SKM-1 treated with dmso at 0.1 percent for 144 hours (cell line): ENCODE measurements at regions not wholly inside any gene's neighbourhood (a gene's known extent, or its start where the extent isn't known, plus 50 kb on each side); places are given as distances from the start of the nearest gene placed in this dataset.

Experiments
- DNase-seq: peaks from one replicate; lab custom pipeline; 2025; ENCODE audit not compliant: unreplicated experiment; lab: John Stamatoyannopoulos, UW

DNA sequence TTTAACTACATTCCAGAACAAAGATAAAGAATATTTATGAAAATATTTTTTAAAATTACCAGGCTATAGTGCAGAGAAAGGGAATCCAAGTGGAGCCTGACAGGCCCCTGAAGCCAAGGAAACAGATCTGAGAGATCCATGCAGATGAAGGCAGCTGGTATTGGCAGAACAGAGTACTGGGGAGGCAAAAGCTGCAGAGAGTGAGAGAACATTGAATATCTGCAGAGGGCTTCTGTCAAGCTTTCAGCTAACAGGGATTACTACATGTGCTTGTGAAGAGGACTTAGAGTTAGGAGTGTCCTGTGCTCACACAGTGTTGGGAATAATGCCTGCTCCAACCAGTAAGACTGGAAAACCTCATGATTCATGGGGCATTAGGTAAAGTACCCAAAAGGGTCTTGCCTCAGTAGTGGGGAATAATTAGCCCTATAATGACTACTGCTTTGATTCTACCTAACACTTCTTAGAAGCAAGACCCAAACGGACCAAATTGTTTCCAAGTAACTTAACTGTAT is 657.2 kb downstream of the DHX35 start:
- no peak for DNase-seq

- DNase-seq, result no peak
These were observed 649.8 kb downstream of the DHX35 start for GRCh38 chr20:39611901-39612300.

- no peak for DNase-seq
These were observed 645.0 kb downstream of the DHX35 start for GRCh38 chr20:39607141-39607540.

- peak; percentile 21 for DNase-seq
These were observed 643.8 kb downstream of the DHX35 start for GRCh38 chr20:39605908-39606307.

GRCh38 chr20:39605361-39605760 is 643.2 kb downstream of the DHX35 start:
- DNase-seq, result no peak

- no peak for DNase-seq
These were observed 641.1 kb downstream of the DHX35 start for GRCh38 chr20:39603219-39603618.

DNA sequence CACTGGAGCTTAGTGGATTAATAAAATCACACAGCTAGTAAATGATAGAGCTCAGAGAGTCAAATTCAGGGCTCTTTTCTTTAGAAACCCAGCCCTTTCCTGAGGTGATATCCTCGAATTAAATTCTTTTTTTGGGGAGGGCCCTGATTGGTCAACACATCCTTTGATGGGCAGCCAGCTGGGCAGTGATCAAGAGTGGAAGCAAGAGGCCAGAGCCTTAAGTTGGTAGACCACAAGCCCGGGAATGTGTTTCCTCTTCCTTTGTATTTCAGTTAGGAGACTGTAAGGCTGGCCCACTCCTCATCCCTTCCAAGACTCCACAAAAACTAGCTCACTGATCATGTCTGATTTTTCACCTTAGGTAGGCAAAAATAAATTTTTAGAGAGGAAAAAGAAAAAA is 640.5 kb downstream of the DHX35 start:
- DNase-seq, result no peak

- DNase-seq, result no peak
These were observed 638.7 kb downstream of the DHX35 start for GRCh38 chr20:39600871-39601270.

DNA sequence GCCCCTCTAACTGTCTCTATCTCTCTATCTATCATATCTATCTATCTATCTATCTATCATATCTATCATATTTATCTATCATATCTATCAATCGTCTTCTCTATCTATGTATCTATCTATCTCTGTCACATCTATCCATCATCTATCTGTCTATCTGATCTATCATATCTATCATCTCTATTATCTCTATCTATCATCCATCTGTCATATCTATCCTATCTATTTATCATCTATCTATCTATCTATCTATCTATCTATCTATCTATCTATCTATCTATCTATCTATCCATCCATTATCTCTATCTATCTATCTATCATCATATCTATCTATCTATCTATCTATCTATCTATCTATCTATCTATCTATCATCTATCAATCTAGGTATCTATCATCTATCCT is 638.0 kb downstream of the DHX35 start:
- no peak for DNase-seq

DNA sequence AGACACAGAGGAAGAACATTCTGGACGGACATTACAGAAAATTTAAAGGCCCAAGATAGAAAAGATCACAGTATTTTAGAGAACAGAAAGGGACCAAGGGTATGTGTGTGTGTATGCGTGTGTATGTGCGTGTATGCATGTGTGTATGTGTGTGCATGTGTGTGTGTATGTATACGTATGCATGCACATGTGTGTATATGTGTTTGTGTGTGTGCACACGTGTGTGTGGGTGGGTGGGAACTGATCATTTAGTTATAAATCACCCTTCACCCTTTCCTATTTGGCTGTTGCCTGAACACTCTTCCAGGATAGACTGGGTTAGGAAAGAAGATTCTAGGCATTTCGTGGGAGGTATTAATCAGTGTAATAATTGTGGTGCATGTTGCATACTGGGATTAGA is 634.4 kb downstream of the DHX35 start:
- DNase-seq, result no peak

DNA sequence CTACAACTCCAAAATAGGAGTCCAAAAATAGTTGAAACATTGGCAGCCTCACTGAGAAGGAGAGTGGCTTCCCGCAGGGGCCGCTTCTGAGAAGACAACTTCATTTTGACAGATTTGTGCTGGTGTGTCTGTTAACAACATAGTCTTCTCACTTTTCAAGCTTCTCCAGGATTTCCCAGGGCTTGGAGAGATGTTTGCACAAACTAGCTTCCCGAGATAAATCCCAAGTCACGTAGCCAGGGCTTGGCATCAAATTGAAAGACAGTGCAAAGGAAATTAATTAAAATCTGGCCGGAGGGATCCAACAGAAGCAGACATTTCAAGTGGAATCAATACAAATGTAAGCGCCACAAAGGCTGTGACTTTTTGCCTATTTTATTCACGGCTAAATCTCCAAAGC is 630.2 kb downstream of the DHX35 start:
- DNase-seq, result no peak

GRCh38 chr20:39588148-39588757 is 626.1 kb downstream of the DHX35 start:
- no peak for DNase-seq

DNA sequence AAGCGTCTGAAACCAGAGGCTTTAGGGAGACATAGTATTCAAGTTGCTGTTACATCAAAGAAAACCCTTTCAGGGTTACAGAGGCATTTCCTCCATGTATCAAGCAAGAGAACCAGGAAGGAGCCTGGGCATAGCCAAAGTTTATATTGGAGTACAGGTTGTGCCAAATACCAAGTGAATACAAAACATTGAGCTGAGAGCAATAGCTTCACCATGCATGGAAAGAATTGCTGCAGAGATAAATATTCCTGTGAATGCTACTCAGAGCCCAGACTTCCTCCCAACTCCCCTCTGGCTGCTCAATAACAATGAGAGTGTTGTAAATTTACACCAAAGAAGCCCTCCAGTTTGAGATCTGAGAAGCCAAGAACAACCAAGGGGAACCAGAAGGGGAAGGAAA is 618.9 kb downstream of the DHX35 start:
- no peak for DNase-seq

DNA sequence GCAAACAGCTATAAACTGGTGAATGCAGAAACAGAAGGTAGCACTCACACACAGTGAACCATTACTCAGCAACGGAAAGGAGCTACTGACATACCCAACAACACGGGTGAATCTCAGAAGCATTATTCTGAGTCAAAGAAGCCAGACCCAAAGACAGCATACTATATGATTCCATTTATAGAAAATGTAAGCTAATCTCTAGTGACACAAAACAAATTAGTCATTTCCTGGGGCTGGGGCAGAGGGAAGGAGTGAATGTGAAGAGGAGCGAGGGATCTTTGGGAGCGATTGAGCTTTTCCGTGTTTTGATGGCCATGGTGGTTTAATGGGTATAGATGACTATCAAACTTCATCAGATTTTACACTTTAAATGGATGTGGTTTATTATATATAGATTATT is 614.6 kb downstream of the DHX35 start:
- DNase-seq, result no peak

GRCh38 chr20:39574061-39574460 is 611.9 kb downstream of the DHX35 start:
- no peak for DNase-seq

DNA sequence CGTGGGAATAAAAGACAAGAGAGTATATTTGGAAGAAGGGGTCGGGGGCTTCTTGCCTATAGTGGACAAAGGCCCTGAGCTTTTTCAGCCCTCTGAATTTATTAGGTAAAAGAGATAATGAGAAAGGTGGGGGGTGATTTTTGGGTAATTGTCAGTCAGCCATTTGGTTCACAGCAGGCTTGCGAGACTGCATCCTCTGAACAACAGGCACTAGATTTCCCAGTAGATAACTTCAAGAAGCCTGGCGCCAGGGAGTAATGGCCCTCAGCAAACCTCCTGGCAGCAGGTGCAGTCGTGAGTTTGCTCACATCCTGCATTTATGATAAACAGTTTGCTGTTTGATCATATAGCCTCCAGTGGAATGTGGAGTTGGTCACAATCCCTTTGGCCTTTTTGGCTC is 609.0 kb downstream of the DHX35 start:
- no peak for DNase-seq

GRCh38 chr20:39568109-39568508 is 606.0 kb downstream of the DHX35 start:
- no peak for DNase-seq

GRCh38 chr20:39563349-39563748 is 601.2 kb downstream of the DHX35 start:
- no peak for DNase-seq

GRCh38 chr20:39554341-39554740 is 592.2 kb downstream of the DHX35 start:
- DNase-seq, result no peak

GRCh38 chr20:39553120-39553519 is 591.0 kb downstream of the DHX35 start:
- DNase-seq, result no peak

GRCh38 chr20:39549733-39550132 is 587.6 kb downstream of the DHX35 start:
- no peak for DNase-seq

DNA sequence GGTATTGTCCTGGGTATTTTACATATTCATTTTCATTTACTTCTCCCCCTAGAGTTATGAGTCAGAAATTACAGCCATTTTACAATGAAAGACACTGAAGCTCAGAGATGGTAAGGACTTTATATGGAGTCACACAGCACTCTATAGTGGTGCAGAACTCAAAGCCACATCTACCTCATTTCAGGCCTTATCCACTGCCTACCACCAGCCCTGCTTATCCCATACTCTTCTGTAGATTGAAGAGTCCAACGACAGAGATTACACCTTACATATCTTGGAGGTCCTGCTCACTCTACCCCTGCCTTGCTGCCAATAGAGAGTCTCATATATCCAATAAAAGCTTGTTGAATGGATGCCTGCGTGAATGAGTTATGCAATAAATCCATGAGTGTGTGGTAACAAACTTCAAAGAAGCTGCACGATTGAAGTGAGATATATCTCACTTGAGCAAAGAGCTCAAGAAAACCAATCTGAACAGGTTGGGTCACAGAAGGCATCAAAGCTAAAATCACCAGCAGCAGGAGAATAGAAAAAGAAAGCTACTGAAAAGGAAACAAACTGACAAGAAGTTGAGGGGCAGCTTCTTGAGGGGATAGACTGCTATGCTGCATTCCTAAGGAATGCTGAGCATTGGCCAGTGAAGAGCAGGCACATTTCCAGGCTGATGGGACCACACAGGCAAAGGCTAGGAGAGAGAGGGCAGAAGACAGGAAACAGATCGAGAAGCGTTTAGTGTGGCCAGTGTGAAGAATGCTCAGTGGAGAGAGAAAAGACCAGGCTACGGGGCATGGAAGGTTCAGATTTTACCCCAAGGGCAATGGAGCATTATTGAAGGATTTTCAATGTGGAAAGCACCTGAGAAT is 585.6 kb downstream of the DHX35 start:
- no peak for DNase-seq
